ENCODE measurements at regions not wholly inside any gene's neighbourhood (a gene's known extent, or its start where the extent isn't known, plus 50 kb on each side); places are given as distances from the start of the nearest gene placed in this dataset.
"Not testable (repeated sequence)": the region's sequence is repeated elsewhere in the genome, so short reads cannot be mapped to it uniquely, and the experiment has no call there.

- H3K27me3 ChIP-seq, result peaks cover 0 to 2% of the 10 kb centered on the region in 2 donors
- intact Hi-C loops (cut with DNase I; ENCODE audit: low total_unique reads), result no loop called here
- H3K36me3 ChIP-seq, result no peaks in the 10 kb centered on the region
- H3K9me3 ChIP-seq, result peaks cover 0 to 7% of the 10 kb centered on the region in 2 donors
- H3K27ac ChIP-seq, result peak overlapping the region in 1 of 2 donors; percentile 28
- DNase-seq (ENCODE audit: low spot score in 2 of 2), result no peak
- TF ChIP-seq POLR2A (IDR thresholded peaks at IDR 0.05) (no peak), POLR2AphosphoS5 (IDR thresholded peaks at IDR 0.05) (no peak), CTCF (IDR thresholded peaks at IDR 0.05) (no peak)
- no peak overlapping the region for H3K4me3 ChIP-seq
- no peaks in the 10 kb centered on the region for H3K4me1 ChIP-seq
Measured at GRCh38 chrX:826448-826847, 195.9 kb downstream of the SHOX start.

- TF ChIP-seq POLR2A (IDR thresholded peaks at IDR 0.05) (no peak), POLR2AphosphoS5 (IDR thresholded peaks at IDR 0.05) (no peak), CTCF (IDR thresholded peaks at IDR 0.05) (no peak)
- Histone ChIP-seq H3K4me1 (no peaks in the 10 kb centered on the region), H3K9me3 (peaks cover 0 to 2% of the 10 kb centered on the region in 2 donors), H3K36me3 (no peaks in the 10 kb centered on the region), H3K27me3 (peaks cover 0 to 2% of the 10 kb centered on the region in 2 donors), H3K4me3 (no peak overlapping the region), H3K27ac (no peak overlapping the region)
- DNase-seq (ENCODE audit: low spot score in 2 of 2), result no peak
- intact Hi-C loops (cut with DNase I; ENCODE audit: low total_unique reads), result no loop called here
Measured at GRCh38 chrX:825991-826390, 195.4 kb downstream of the SHOX start.

GRCh38 chrX:823073-823472 is 192.5 kb downstream of the SHOX start:
- H3K9me3 ChIP-seq; DNase-seq (ENCODE audit: low spot score in 2 of 2); H3K4me1 ChIP-seq; H3K27ac ChIP-seq; H3K36me3 ChIP-seq; H3K27me3 ChIP-seq; H3K4me3 ChIP-seq; intact Hi-C loops (cut with DNase I; ENCODE audit: low total_unique reads): not testable (repeated sequence)

DNA sequence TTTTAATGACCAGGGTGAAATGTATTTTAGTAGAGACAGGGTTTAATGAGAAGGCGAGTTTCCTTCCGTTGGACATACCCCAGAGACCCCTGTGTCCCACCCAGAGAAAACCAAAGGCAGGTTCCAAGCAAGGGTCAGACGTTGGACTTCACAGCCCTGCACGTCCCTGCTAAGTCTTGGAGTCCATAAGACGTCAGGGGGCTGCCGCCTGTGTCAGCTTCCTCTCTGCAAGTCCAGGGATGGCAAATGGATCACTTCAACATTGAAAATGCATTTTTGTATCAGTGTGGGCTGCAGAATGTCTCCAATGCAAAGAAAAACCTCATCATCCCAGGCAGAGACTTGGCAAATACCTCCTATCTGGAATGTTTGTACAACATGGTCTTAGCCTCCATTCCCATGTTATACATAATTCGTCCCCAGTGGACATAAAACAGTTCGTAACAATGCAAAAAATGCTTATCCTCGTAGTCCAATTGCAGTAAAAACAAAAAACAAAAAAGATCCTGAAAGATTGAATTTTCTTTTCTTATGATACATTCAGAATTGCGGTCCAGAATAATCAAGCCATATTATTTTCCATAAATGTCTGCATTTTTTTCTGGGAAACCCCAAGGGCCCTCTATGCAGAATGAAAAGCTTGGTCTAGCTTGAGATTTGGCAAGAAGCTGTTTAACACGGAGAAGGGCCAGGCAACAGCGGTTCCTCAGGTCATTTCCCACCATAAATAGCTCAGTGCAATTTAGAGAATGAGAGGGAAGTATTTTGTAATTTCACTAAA is 190.9 kb downstream of the SHOX start:
- H3K9me3 ChIP-seq, result peaks cover 3 to 12% of the 10 kb centered on the region in 2 donors
- H3K27ac ChIP-seq, result no peak overlapping the region
- no peak for DNase-seq (ENCODE audit: low spot score in 2 of 2)
- H3K4me3 ChIP-seq, result no peak overlapping the region
- no peaks in the 10 kb centered on the region for H3K4me1 ChIP-seq
- intact Hi-C loops (cut with DNase I; ENCODE audit: low total_unique reads), result no loop called here
- TF ChIP-seq POLR2AphosphoS5 (IDR thresholded peaks at IDR 0.05), result no peak
- no peak for TF ChIP-seq POLR2A (IDR thresholded peaks at IDR 0.05)
- no peak for TF ChIP-seq CTCF (IDR thresholded peaks at IDR 0.05)
- H3K27me3 ChIP-seq, result no peaks in the 10 kb centered on the region
- no peaks in the 10 kb centered on the region for H3K36me3 ChIP-seq

GRCh38 chrX:819684-820083 is 189.1 kb downstream of the SHOX start:
- Histone ChIP-seq H3K27me3 (no peaks in the 10 kb centered on the region), H3K4me1 (no peaks in the 10 kb centered on the region), H3K36me3 (no peaks in the 10 kb centered on the region), H3K27ac (no peak overlapping the region), H3K4me3 (no peak overlapping the region), H3K9me3 (peaks cover 3 to 25% of the 10 kb centered on the region in 2 donors)
- intact Hi-C loops (cut with DNase I; ENCODE audit: low total_unique reads), result no loop called here
- DNase-seq (ENCODE audit: low spot score in 2 of 2), result no peak
- no peak for TF ChIP-seq POLR2A (IDR thresholded peaks at IDR 0.05)
- no peak for TF ChIP-seq CTCF (IDR thresholded peaks at IDR 0.05)
- no peak for TF ChIP-seq POLR2AphosphoS5 (IDR thresholded peaks at IDR 0.05)

All from breast epithelium (tissue), 4 donors.